H1 (cell line): ENCODE measurements at regions not wholly inside any gene's neighbourhood (a gene's known extent, or its start where the extent isn't known, plus 50 kb on each side); places are given as distances from the start of the nearest gene placed in this dataset.

Experiments used
- CTCF ChIA-PET: fragments of 300-600 bp; sonication (Branson Sonifier 250); formaldehyde crosslinking; loops from one replicate; lab custom pipeline; 2021; ENCODE audit not compliant: partially characterized antibody; lab: Charles Lee
- POLR2A ChIA-PET: fragments of 300-600 bp; sonication (Branson Sonifier 250); formaldehyde crosslinking; loops from one replicate; lab custom pipeline; 2021; ENCODE audit warnings: inconsistent platforms; ENCODE audit not compliant: partially characterized antibody; lab: Charles Lee
- DNase-seq, 2 experiments: peaks; one replicate each; pipeline versions ENCODE4 v3.0.0 to v3.0.0-alpha.2; 2010 to 2022; ENCODE audit warnings: low spot score in 2 of 2, low read depth in 1 of 2, mixed read lengths in 1 of 2
- FAIRE-seq: peaks from 2 replicates; lab custom pipeline; 2011; peaks lifted over from hg19 to GRCh38; lab: Jason Lieb, UNC
- H2AFZ ChIP-seq: 2 replicates; pipeline ENCODE4 v1.8.1; 2012; ENCODE audit warnings: low read length, inconsistent platforms
- H2AK5ac ChIP-seq: 2 replicates; pipeline ENCODE4 v1.6.1; 2013; ENCODE audit warnings: low read depth, low read length
- H2BK120ac ChIP-seq: replicated peaks from 2 replicates; pipeline ENCODE3; 2013; ENCODE audit warnings: low read depth, low read length, inconsistent platforms
- H2BK12ac ChIP-seq: 2 replicates; pipeline ENCODE4 v1.6.1; 2013; ENCODE audit warnings: low read depth, low read length
- H2BK15ac ChIP-seq: 2 replicates; pipeline ENCODE4 v1.6.1; 2013; ENCODE audit warnings: low read length
- H2BK20ac ChIP-seq: 2 replicates; pipeline ENCODE4 v1.6.1; 2013; ENCODE audit warnings: low read length
- H2BK5ac ChIP-seq: 2 replicates; pipeline ENCODE4 v1.6.1; 2013; ENCODE audit warnings: low read depth, low read length
- H3K14ac ChIP-seq: 2 replicates; pipeline ENCODE4 v1.6.1; 2013; ENCODE audit warnings: inconsistent platforms; ENCODE audit not compliant: insufficient read length
- H3K18ac ChIP-seq: 2 replicates; pipeline ENCODE4 v1.6.1; 2013; ENCODE audit warnings: low read length; ENCODE audit errors: extremely low read depth
- H3K23ac ChIP-seq: 2 replicates; pipeline ENCODE4 v1.6.1; 2013; ENCODE audit warnings: inconsistent platforms; ENCODE audit not compliant: insufficient read length
- H3K23me2 ChIP-seq: 2 replicates; pipeline ENCODE4 v1.6.1; 2013; ENCODE audit warnings: low read depth, low read length
- H3K27ac ChIP-seq: 2 replicates; pipeline ENCODE4 v1.6.1; 2011; ENCODE audit warnings: low read depth, low read length, inconsistent platforms
- H3K27me3 ChIP-seq, 4 experiments: replicated peaks in 1 of 4; 1 replicate in 1 of 4; 2 replicates in 3 of 4; pipeline versions ENCODE4 v1.6.1 to v1.8.1; 2011 to 2013; ENCODE audit warnings: low read length in 3 of 4, mild to moderate bottlenecking in 3 of 4, inconsistent platforms in 2 of 4, mixed read lengths in 2 of 4, moderate library complexity in 1 of 4; ENCODE audit not compliant: control insufficient read depth in 3 of 4, insufficient read depth in 3 of 4; ENCODE audit errors: extremely low read depth in 1 of 4
- H3K36me3 ChIP-seq, 4 experiments: 2 replicates each; pipeline versions ENCODE4 v1.6.1 to v1.8.1; 2011 to 2013; ENCODE audit warnings: mild to moderate bottlenecking in 4 of 4, low read length in 3 of 4, moderate library complexity in 2 of 4, control low read depth in 1 of 4, inconsistent platforms in 1 of 4; ENCODE audit not compliant: insufficient read depth in 4 of 4, control insufficient read depth in 2 of 4
- H3K4ac ChIP-seq: replicated peaks from 2 replicates; pipeline ENCODE3; 2013; ENCODE audit warnings: low read length, low read depth, mixed read lengths, inconsistent platforms; ENCODE audit not compliant: insufficient read length
- H3K4me1 ChIP-seq, 4 experiments: replicated peaks in 1 of 4; 1 replicate in 1 of 4; 2 replicates in 3 of 4; pipeline versions ENCODE4 v1.6.1 to v1.8.1; 2011 to 2013; ENCODE audit warnings: low read length in 3 of 4, inconsistent platforms in 2 of 4, mixed read lengths in 1 of 4; ENCODE audit not compliant: insufficient read depth in 4 of 4, control insufficient read depth in 3 of 4
- H3K4me2 ChIP-seq, 2 experiments: 2 replicates each; pipeline versions ENCODE4 v1.6.1 to v1.8.1; 2011 to 2013; ENCODE audit warnings: low read depth in 2 of 2, low read length in 2 of 2, control low read depth in 1 of 2, inconsistent platforms in 1 of 2, mild to moderate bottlenecking in 1 of 2; ENCODE audit not compliant: insufficient read depth in 1 of 2
- H3K4me3 ChIP-seq, 4 experiments: fragments of 200-600, 300-600 bp in 1 of 4; sonication (generic), shearing (Covaris generic), sonication (Bioruptor Twin) in 1 of 4; 2 replicates each; pipeline versions ENCODE4 v1.5.1 to v1.8.1; 2011 to 2016; ENCODE audit warnings: low read length in 4 of 4, low read depth in 3 of 4, control low read depth in 2 of 4, inconsistent platforms in 2 of 4, mild to moderate bottlenecking in 2 of 4, mixed read lengths in 1 of 4, moderate library complexity in 1 of 4; ENCODE audit not compliant: insufficient read depth in 2 of 4; ENCODE audit errors: extremely low read depth in 1 of 4
- H3K56ac ChIP-seq: replicated peaks from 2 replicates; pipeline ENCODE3; 2013; ENCODE audit warnings: low read depth, mild to moderate bottlenecking, mixed read lengths, low read length, inconsistent platforms; ENCODE audit not compliant: insufficient read length
- H3K79me1 ChIP-seq: 2 replicates; pipeline ENCODE4 v1.6.1; 2013; ENCODE audit warnings: low read depth, low read length, control low read depth
- H3K79me2 ChIP-seq, 2 experiments: 2 replicates each; pipeline versions ENCODE4 v1.6.1 to v1.8.1; 2012 to 2013; ENCODE audit warnings: low read length in 2 of 2, mild to moderate bottlenecking in 2 of 2, inconsistent platforms in 1 of 2; ENCODE audit not compliant: insufficient read depth in 2 of 2, control insufficient read depth in 1 of 2
- H3K9ac ChIP-seq, 4 experiments: replicated peaks in 1 of 4; 1 replicate in 1 of 4; 2 replicates in 3 of 4; pipeline versions ENCODE4 v1.6.1 to v1.8.1; 2011 to 2013; ENCODE audit warnings: low read depth in 3 of 4, low read length in 3 of 4, control low read depth in 2 of 4, mild to moderate bottlenecking in 2 of 4, moderate library complexity in 2 of 4, inconsistent platforms in 1 of 4; ENCODE audit errors: extremely low read depth in 1 of 4
- H3K9me3 ChIP-seq, 2 experiments: 2 replicates each; pipeline versions ENCODE4 v1.6.1 to v1.8.1; 2012 to 2013; ENCODE audit warnings: mild to moderate bottlenecking in 2 of 2, moderate library complexity in 2 of 2, control low read depth in 1 of 2, inconsistent platforms in 1 of 2, low read depth in 1 of 2, low read length in 1 of 2, mixed read lengths in 1 of 2; ENCODE audit not compliant: insufficient read depth in 2 of 2
- H4K20me1 ChIP-seq, 2 experiments: replicated peaks in 1 of 2; 2 replicates each; pipeline versions ENCODE3 to v1.8.1; 2011 to 2013; ENCODE audit warnings: inconsistent platforms in 2 of 2, low read length in 2 of 2, mild to moderate bottlenecking in 1 of 2; ENCODE audit not compliant: insufficient read depth in 2 of 2, control insufficient read depth in 1 of 2
- H4K5ac ChIP-seq: 2 replicates; pipeline ENCODE4 v1.6.1; 2013; ENCODE audit warnings: low read length, low read depth, mixed read lengths, inconsistent platforms; ENCODE audit not compliant: insufficient read length
- H4K8ac ChIP-seq: 2 replicates; pipeline ENCODE4 v1.8.0; 2013; ENCODE audit warnings: mild to moderate bottlenecking, moderate library complexity, low read length, inconsistent platforms; ENCODE audit not compliant: insufficient read depth; ENCODE audit errors: extremely low read depth
- H4K91ac ChIP-seq: replicated peaks from 2 replicates; pipeline ENCODE3; 2013; ENCODE audit warnings: low read length, mixed read lengths, inconsistent platforms; ENCODE audit not compliant: insufficient read length
- ATF2 ChIP-seq: IDR thresholded peaks from 2 replicates; pipeline ENCODE4 v1.6.1; 2012; ENCODE audit warnings: low read length, inconsistent platforms
- CEBPB ChIP-seq: IDR thresholded peaks from 2 replicates; pipeline ENCODE4 v1.6.1; 2012; ENCODE audit warnings: low read depth, low read length
- WGBS, 2 experiments: shearing (Covaris generic) in 1 of 2; methylation state at CpG; one replicate each; pipeline versions ENCODE4 v1.1.6 to v1.1.7; 2013 to 2015; ENCODE audit warnings: low lambda C conversion rate in 2 of 2, mixed read lengths in 2 of 2, inconsistent platforms in 1 of 2, low coverage in 1 of 2, missing lambda C conversion rate in 1 of 2; ENCODE audit not compliant: insufficient replicate concordance in 2 of 2, insufficient coverage in 1 of 2, insufficient read length in 1 of 2; ENCODE audit errors: extremely low coverage in 1 of 2, missing lambda C conversion rate in 1 of 2; 5-methylcytosine and 5-hydroxymethylcytosine counted together

- 0 out of 2 replicates have a peak overlapping the region, but pooled peaks have one; percentile 28 for H2AFZ ChIP-seq
- H3K4me1 ChIP-seq, result no peaks in the 10 kb centered on the region
- H3K4me3 ChIP-seq, result no peak overlapping the region
- no peaks in the 10 kb centered on the region for H3K79me2 ChIP-seq
- 77% methylated on average over 2 of the region's 2 CpGs; no CpG with 5 or more reads in 1 of the 2 experiments for WGBS, 2 experiments
- no peak overlapping the region for H4K8ac ChIP-seq
- no peaks in the 10 kb centered on the region for H3K23me2 ChIP-seq
- H2AK5ac ChIP-seq, result no peak overlapping the region
- ChIA-PET POLR2A (no interaction called here), CTCF (interaction anchor here (0.7 kb wide), 1 partner anchor 33 kb away, joined by 3 read pairs; no protein-coding TSS in a partner anchor)
- no peak overlapping the region for H2BK120ac ChIP-seq
- H2BK5ac ChIP-seq, result no peak overlapping the region
- no peaks in the 10 kb centered on the region for H3K9me3 ChIP-seq
- no peaks in the 10 kb centered on the region for H3K36me3 ChIP-seq
- TF ChIP-seq ATF2 (no peak), CEBPB (peak; percentile 90)
- no peak overlapping the region for H2BK20ac ChIP-seq
- H3K79me1 ChIP-seq, result no peaks in the 10 kb centered on the region
- H4K20me1 ChIP-seq, result no peaks in the 10 kb centered on the region
- H2BK15ac ChIP-seq, result no peak overlapping the region
- H3K56ac ChIP-seq, result no peak overlapping the region
- no peak overlapping the region; the same call in 1 of the 2 replicates for H2BK12ac ChIP-seq
- H3K27ac ChIP-seq, result no peak overlapping the region
- no peak overlapping the region for H3K4me2 ChIP-seq
- H3K4ac ChIP-seq, result no peak overlapping the region
- no peak overlapping the region for H4K91ac ChIP-seq
- H4K5ac ChIP-seq, result no peak overlapping the region
- H3K14ac ChIP-seq, result no peak overlapping the region
- FAIRE-seq (peak; percentile 45), DNase-seq (no peak)
- no peak overlapping the region for H3K9ac ChIP-seq
- H3K27me3 ChIP-seq, result no peaks in the 10 kb centered on the region
- no peak overlapping the region for H3K23ac ChIP-seq
- no peak overlapping the region for H3K18ac ChIP-seq
These were observed 441.9 kb downstream of the CD109 start for GRCh38 chr6:74137911-74138310.
